OCI-LY3 (cell line): ENCODE measurements at regions not wholly inside any gene's neighbourhood (a gene's known extent, or its start where the extent isn't known, plus 50 kb on each side); places are given as distances from the start of the nearest gene placed in this dataset.

Source experiments
- H2AFZ ChIP-seq: fragments of 200-600, 300-600 bp; shearing (Covaris generic); 2 replicates; pipeline ENCODE4 v1.6.0; 2014; ENCODE audit warnings: antibody characterized with exemption, low read depth, low read length
- H3K27ac ChIP-seq: fragments of 200-600, 300-600 bp; sonication (generic); 2 replicates; pipeline ENCODE4 v1.5.1; 2014; ENCODE audit warnings: mild to moderate bottlenecking, low read length, moderate library complexity, mixed read lengths
- H3K27me3 ChIP-seq: fragments of 200-600, 300-600 bp; sonication (generic); 2 replicates; pipeline ENCODE4 v1.6.1; 2014; ENCODE audit warnings: low read depth, low read length, mixed read lengths
- H3K36me3 ChIP-seq: fragments of 200-600, 300-600 bp; sonication (generic); replicated peaks from 2 replicates; pipeline ENCODE3; 2014; ENCODE audit warnings: low read depth, low read length, mixed read lengths
- H3K4me1 ChIP-seq: fragments of 300-600, 200-600 bp; sonication (generic); 2 replicates; pipeline ENCODE4 v1.6.1; 2014; ENCODE audit warnings: low read length, mixed read lengths
- H3K4me2 ChIP-seq: fragments of 200-600, 300-600 bp; sonication (generic); 2 replicates; pipeline ENCODE4 v1.6.1; 2014; ENCODE audit warnings: low read length, mixed read lengths
- H3K4me3 ChIP-seq: fragments of 300-600, 200-600 bp; sonication (generic); 2 replicates; pipeline ENCODE4 v1.5.1; 2014; ENCODE audit warnings: antibody characterized with exemption, mild to moderate bottlenecking, low read length, moderate library complexity
- H3K79me2 ChIP-seq: fragments of 300-600, 200-600 bp; shearing (Covaris generic); 2 replicates; pipeline ENCODE4 v1.6.1; 2014; ENCODE audit warnings: mild to moderate bottlenecking, low read length, mixed read lengths
- H3K9ac ChIP-seq: fragments of 300-600, 200-600 bp; shearing (Covaris generic); 2 replicates; pipeline ENCODE4 v1.6.0; 2014; ENCODE audit warnings: mild to moderate bottlenecking, low read length, moderate library complexity
- H3K9me3 ChIP-seq: fragments of 200-600, 300-600 bp; shearing (Covaris generic); 2 replicates; pipeline ENCODE4 v1.6.1; 2014; ENCODE audit warnings: low read length, mixed read lengths; ENCODE audit not compliant: insufficient read depth
- H4K20me1 ChIP-seq: fragments of 200-600, 300-600 bp; sonication (generic); 2 replicates; pipeline ENCODE4 v1.6.1; 2016; ENCODE audit warnings: low read length, mixed read lengths; ENCODE audit not compliant: insufficient read depth
- CTCF ChIP-seq: fragments of 200-600, 300-600 bp; sonication (generic); IDR thresholded peaks from 2 replicates; pipeline ENCODE4 v1.5.1; 2014; ENCODE audit warnings: antibody characterized with exemption, low read length, low read depth
- EZH2phosphoT487 ChIP-seq: fragments of 200-600 bp; shearing (Covaris generic); IDR thresholded peaks from 2 replicates; pipeline ENCODE4 v1.6.1; 2018; ENCODE audit warnings: antibody characterized with exemption, mixed run types, low read depth

- Histone ChIP-seq H3K79me2 (no peaks in the 10 kb centered on the region), H3K27me3 (no peaks in the 10 kb centered on the region), H3K9ac (no peak overlapping the region), H3K4me1 (peaks cover 5% of the 10 kb centered on the region; the same call in 1 of the 2 replicates), H3K9me3 (no peaks in the 10 kb centered on the region), H4K20me1 (no peaks in the 10 kb centered on the region), H3K27ac (no peak overlapping the region), H3K4me3 (no peak overlapping the region), H3K4me2 (no peak overlapping the region), H2AFZ (no peak overlapping the region), H3K36me3 (no peaks in the 10 kb centered on the region)
- TF ChIP-seq CTCF: no peak
- no peak for TF ChIP-seq EZH2phosphoT487
Measured at GRCh38 chr5:83839788-83840187, 119.1 kb upstream of the HAPLN1 start.

- no peaks in the 10 kb centered on the region for H3K36me3 ChIP-seq
- H3K27me3 ChIP-seq: no peaks in the 10 kb centered on the region
- H3K4me3 ChIP-seq: no peak overlapping the region
- TF ChIP-seq CTCF: no peak
- no peak overlapping the region for H3K9ac ChIP-seq
- no peak overlapping the region for H3K27ac ChIP-seq
- no peaks in the 10 kb centered on the region for H4K20me1 ChIP-seq
- H3K4me2 ChIP-seq: no peak overlapping the region
- no peaks in the 10 kb centered on the region for H3K9me3 ChIP-seq
- no peak overlapping the region for H2AFZ ChIP-seq
- H3K4me1 ChIP-seq: no peaks in the 10 kb centered on the region
- H3K79me2 ChIP-seq: no peaks in the 10 kb centered on the region
Measured at GRCh38 chr5:83839256-83839655, 118.6 kb upstream of the HAPLN1 start.

GRCh38 chr5:83837265-83837907 lies 116.7 kb upstream of the HAPLN1 start:
- H3K27me3 ChIP-seq: no peaks in the 10 kb centered on the region

GRCh38 chr5:83834306-83834705 lies 113.7 kb upstream of the HAPLN1 start:
- no peak overlapping the region for H2AFZ ChIP-seq
- no peaks in the 10 kb centered on the region for H3K27me3 ChIP-seq
- TF ChIP-seq EZH2phosphoT487 (no peak), CTCF (no peak)

More at GRCh38 chr5:83837265-83837907, 116.7 kb upstream of the HAPLN1 start:
- Histone ChIP-seq H3K4me2 (no peak overlapping the region), H2AFZ (no peak overlapping the region), H3K79me2 (no peaks in the 10 kb centered on the region), H3K9me3 (no peaks in the 10 kb centered on the region), H3K4me1 (no peaks in the 10 kb centered on the region), H3K9ac (no peak overlapping the region), H4K20me1 (no peaks in the 10 kb centered on the region), H3K27ac (no peak overlapping the region), H3K36me3 (no peaks in the 10 kb centered on the region), H3K4me3 (no peak overlapping the region)
- TF ChIP-seq CTCF (no peak), EZH2phosphoT487 (no peak)

More at GRCh38 chr5:83834306-83834705, 113.7 kb upstream of the HAPLN1 start:
- no peaks in the 10 kb centered on the region for H3K79me2 ChIP-seq
- no peak overlapping the region for H3K4me2 ChIP-seq
- no peaks in the 10 kb centered on the region for H4K20me1 ChIP-seq
- no peaks in the 10 kb centered on the region for H3K9me3 ChIP-seq
- H3K27ac ChIP-seq: no peak overlapping the region
- H3K4me1 ChIP-seq: no peaks in the 10 kb centered on the region
- H3K9ac ChIP-seq: no peak overlapping the region
- H3K4me3 ChIP-seq: no peak overlapping the region
- H3K36me3 ChIP-seq: no peaks in the 10 kb centered on the region
